Prostate gland (tissue), 2 donors: ENCODE measurements at regions not wholly inside any gene's neighbourhood (a gene's known extent, or its start where the extent isn't known, plus 50 kb on each side); places are given as distances from the start of the nearest gene placed in this dataset.

Experiments used
- DNase-seq: peaks from one replicate; pipeline ENCODE4 v3.0.0-alpha.2; 2019; ENCODE audit warnings: low spot score
- H3K27ac ChIP-seq, 2 donors: fragments of 200-600 bp; sonication (generic); 2 replicates each; pipeline ENCODE4 v1.5.1; 2017 to 2019
- H3K27me3 ChIP-seq: fragments of 200-600 bp; sonication (generic); replicated peaks from 2 replicates; pipeline ENCODE4 v1.5.1; 2019; ENCODE audit not compliant: insufficient read depth
- H3K36me3 ChIP-seq, 2 donors: fragments of 200-600 bp; sonication (generic); 1 replicate in 1 of 2; 2 replicates in 1 of 2; pipeline versions ENCODE4 v1.5.1 to v1.8.1; 2017 to 2019
- H3K4me1 ChIP-seq: fragments of 200-600 bp; sonication (generic); replicated peaks from 2 replicates; pipeline ENCODE4 v1.5.1; 2019
- H3K4me3 ChIP-seq, 2 donors: fragments of 200-600 bp; sonication (generic); 2 replicates each; pipeline ENCODE4 v1.5.1; 2017 to 2019
- H3K9me3 ChIP-seq: fragments of 200-600 bp; sonication (generic); 2 replicates; pipeline ENCODE4 v1.5.1; 2017
- CTCF ChIP-seq, 4 experiments: fragments of 200-600 bp in 2 of 4; fragments of 450-650 bp in 2 of 4; sonication (generic) in 2 of 4; IDR thresholded peaks; 1 replicate in 3 of 4; 2 replicates in 1 of 4; pipeline ENCODE4 v1.5.1; 2016 to 2019; ENCODE audit warnings: antibody characterized with exemption in 4 of 4, mild to moderate bottlenecking in 2 of 4, moderate library complexity in 2 of 4
- POLR2A ChIP-seq: fragments of 450-650 bp; IDR thresholded peaks from one replicate; pipeline ENCODE4 v1.6.1; 2016; ENCODE audit warnings: antibody characterized with exemption, mild to moderate bottlenecking
- POLR2AphosphoS5 ChIP-seq: sonication (generic); formaldehyde crosslinking; IDR thresholded peaks from one replicate; pipeline ENCODE4 v1.6.1; 2017; ENCODE audit warnings: antibody characterized with exemption
- WGBS: methylation state at CpG from one replicate; pipeline ENCODE4 v1.1.5; 2018; 5-methylcytosine and 5-hydroxymethylcytosine counted together
- intact Hi-C: fragments of 100-400 bp; cut with DNase I; formaldehyde crosslinking; loops from one replicate; pipeline ENCODE4 v1.14.2; 2022

- Histone ChIP-seq H3K36me3 (no peaks in the 10 kb centered on the region), H3K27ac (no peak overlapping the region), H3K4me1 (no peaks in the 10 kb centered on the region), H3K4me3 (no peak overlapping the region), H3K9me3 (no peaks in the 10 kb centered on the region), H3K27me3 (no peaks in the 10 kb centered on the region)
- intact Hi-C loops, result no loop called here
- TF ChIP-seq CTCF (IDR thresholded peaks at IDR 0.05) (no peak), POLR2AphosphoS5 (no peak), POLR2A (no peak)
- no peak for DNase-seq
- 50% methylated on average over 3 of the region's 3 CpGs for WGBS
Observed at GRCh38 chr18:30066288-30066687, 976.3 kb downstream of the DSC3 start.

GRCh38 chr18:30057398-30057797 lies 985.1 kb downstream of the DSC3 start:
- Histone ChIP-seq H3K36me3 (no peaks in the 10 kb centered on the region), H3K4me1 (no peaks in the 10 kb centered on the region), H3K9me3 (no peaks in the 10 kb centered on the region), H3K4me3 (no peak overlapping the region), H3K27me3 (no peaks in the 10 kb centered on the region), H3K27ac (no peak overlapping the region)
- intact Hi-C loops, result no loop called here
- no peak for DNase-seq
- TF ChIP-seq POLR2AphosphoS5 (no peak), POLR2A (no peak), CTCF (IDR thresholded peaks at IDR 0.05) (no peak)

GRCh38 chr18:30056528-30056927 lies 986.0 kb downstream of the DSC3 start:
- Histone ChIP-seq H3K9me3 (no peaks in the 10 kb centered on the region), H3K27ac (no peak overlapping the region), H3K4me3 (no peak overlapping the region), H3K36me3 (no peaks in the 10 kb centered on the region), H3K4me1 (no peaks in the 10 kb centered on the region), H3K27me3 (no peaks in the 10 kb centered on the region)
- TF ChIP-seq CTCF (IDR thresholded peaks at IDR 0.05) (no peak), POLR2A (no peak), POLR2AphosphoS5 (no peak)
- intact Hi-C loops, result no loop called here
- 69% methylated on average over 2 of the region's 2 CpGs for WGBS
- DNase-seq, result no peak

GRCh38 chr18:30044496-30044895 lies 998.0 kb downstream of the DSC3 start:
- Histone ChIP-seq H3K36me3 (no peaks in the 10 kb centered on the region), H3K9me3 (no peaks in the 10 kb centered on the region), H3K27me3 (no peaks in the 10 kb centered on the region), H3K4me3 (no peak overlapping the region), H3K4me1 (no peaks in the 10 kb centered on the region), H3K27ac (no peak overlapping the region)
- intact Hi-C loops, result no loop called here
- 50% methylated on average over 5 of the region's 5 CpGs for WGBS
- no peak for DNase-seq
- TF ChIP-seq POLR2AphosphoS5 (no peak), CTCF (IDR thresholded peaks at IDR 0.05) (no peak), POLR2A (no peak)

- no peak for DNase-seq
- Histone ChIP-seq H3K27me3 (no peaks in the 10 kb centered on the region), H3K4me1 (no peaks in the 10 kb centered on the region), H3K4me3 (no peak overlapping the region), H3K27ac (no peak overlapping the region), H3K36me3 (no peaks in the 10 kb centered on the region), H3K9me3 (no peaks in the 10 kb centered on the region)
- intact Hi-C loops, result no loop called here
- no peak for TF ChIP-seq POLR2A
- no peak for TF ChIP-seq POLR2AphosphoS5
- no peak for TF ChIP-seq CTCF (IDR thresholded peaks at IDR 0.05)
Observed at GRCh38 chr18:30039201-30039600, 1003.3 kb downstream of the DSC3 start.
